Lower leg skin (tissue), 3 donors: ENCODE measurements at regions not wholly inside any gene's neighbourhood (a gene's known extent, or its start where the extent isn't known, plus 50 kb on each side); places are given as distances from the start of the nearest gene placed in this dataset.

Experiments used
- POLR2A ChIP-seq, 2 donors: fragments of 450-650 bp; IDR thresholded peaks; one replicate each; pipeline ENCODE4 v1.6.1; 2016 to 2017; ENCODE audit warnings: antibody characterized with exemption in 2 of 2, mild to moderate bottlenecking in 1 of 2, moderate library complexity in 1 of 2
- TF ChIP-seq, protein P1 (sequence below), 3 donors: fragments of 450-650 bp; IDR thresholded peaks; one replicate each; pipeline ENCODE4 v1.5.1; 2016; ENCODE audit warnings: antibody characterized with exemption in 3 of 3, mild to moderate bottlenecking in 3 of 3, moderate library complexity in 2 of 3

DNA sequence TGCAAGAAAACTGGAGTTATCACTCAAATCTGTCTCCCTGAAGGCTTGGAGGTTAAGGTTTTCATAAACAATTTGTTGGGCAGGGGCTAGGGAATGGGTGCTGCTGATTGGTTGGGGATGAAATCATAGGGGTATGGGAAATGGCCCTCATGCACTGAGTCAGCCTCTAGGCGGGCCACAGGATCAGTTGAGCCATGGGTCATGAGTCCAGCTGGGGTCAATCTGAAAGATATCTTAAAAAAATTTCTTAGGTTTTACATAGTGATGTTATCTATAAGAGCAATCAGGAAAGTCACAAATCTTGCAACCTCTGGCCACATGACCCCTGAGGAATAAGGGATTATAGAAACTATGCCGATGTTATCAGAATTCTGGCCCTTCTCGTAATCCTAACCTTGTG lies 491.7 kb downstream of the ZIC1 start:
- TF ChIP-seq, protein P1, sequence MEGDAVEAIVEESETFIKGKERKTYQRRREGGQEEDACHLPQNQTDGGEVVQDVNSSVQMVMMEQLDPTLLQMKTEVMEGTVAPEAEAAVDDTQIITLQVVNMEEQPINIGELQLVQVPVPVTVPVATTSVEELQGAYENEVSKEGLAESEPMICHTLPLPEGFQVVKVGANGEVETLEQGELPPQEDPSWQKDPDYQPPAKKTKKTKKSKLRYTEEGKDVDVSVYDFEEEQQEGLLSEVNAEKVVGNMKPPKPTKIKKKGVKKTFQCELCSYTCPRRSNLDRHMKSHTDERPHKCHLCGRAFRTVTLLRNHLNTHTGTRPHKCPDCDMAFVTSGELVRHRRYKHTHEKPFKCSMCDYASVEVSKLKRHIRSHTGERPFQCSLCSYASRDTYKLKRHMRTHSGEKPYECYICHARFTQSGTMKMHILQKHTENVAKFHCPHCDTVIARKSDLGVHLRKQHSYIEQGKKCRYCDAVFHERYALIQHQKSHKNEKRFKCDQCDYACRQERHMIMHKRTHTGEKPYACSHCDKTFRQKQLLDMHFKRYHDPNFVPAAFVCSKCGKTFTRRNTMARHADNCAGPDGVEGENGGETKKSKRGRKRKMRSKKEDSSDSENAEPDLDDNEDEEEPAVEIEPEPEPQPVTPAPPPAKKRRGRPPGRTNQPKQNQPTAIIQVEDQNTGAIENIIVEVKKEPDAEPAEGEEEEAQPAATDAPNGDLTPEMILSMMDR (IDR thresholded peaks at IDR 0.05), result no peak
- no peak for TF ChIP-seq POLR2A (IDR thresholded peaks at IDR 0.05)
